ENCODE measurements at regions not wholly inside any gene's neighbourhood (a gene's known extent, or its start where the extent isn't known, plus 50 kb on each side); places are given as distances from the start of the nearest gene placed in this dataset.

- TF ChIP-seq POLR2A (IDR thresholded peaks at IDR 0.05) (no peak), CTCF (IDR thresholded peaks at IDR 0.05) (no peak)
Observed at GRCh38 chr20:56194042-56194441, 54.5 kb upstream of the MC3R start.
